NCI-H69 (cell line): ENCODE measurements at regions not wholly inside any gene's neighbourhood (a gene's known extent, or its start where the extent isn't known, plus 50 kb on each side); places are given as distances from the start of the nearest gene placed in this dataset.
"Not testable (repeated sequence)": the region's sequence is repeated elsewhere in the genome, so short reads cannot be mapped to it uniquely, and the experiment has no call there.

Experiments used
- DNase-seq: peaks from one replicate; lab custom pipeline; 2025; lab: John Stamatoyannopoulos, UW

DNA sequence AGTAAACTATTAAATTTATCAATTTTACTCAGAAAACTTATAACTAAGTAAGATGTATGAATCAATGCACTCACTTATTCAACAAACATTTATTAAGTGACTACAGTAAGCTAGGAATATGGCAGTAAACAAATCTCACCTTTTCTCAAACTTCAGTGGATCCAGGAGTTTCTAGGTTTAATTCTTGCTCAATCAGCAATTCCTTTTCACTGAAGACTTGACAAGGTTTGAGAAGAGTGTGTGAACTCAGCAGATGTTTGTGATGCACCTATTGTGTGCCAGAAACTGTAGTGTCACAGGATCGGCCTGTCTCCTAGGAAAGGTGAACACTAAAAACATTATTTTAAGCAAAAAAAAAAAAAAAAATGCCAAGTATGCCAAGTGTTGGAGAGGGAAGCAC is 167.8 kb downstream of the ALG10 start:
- no peak for DNase-seq

DNA sequence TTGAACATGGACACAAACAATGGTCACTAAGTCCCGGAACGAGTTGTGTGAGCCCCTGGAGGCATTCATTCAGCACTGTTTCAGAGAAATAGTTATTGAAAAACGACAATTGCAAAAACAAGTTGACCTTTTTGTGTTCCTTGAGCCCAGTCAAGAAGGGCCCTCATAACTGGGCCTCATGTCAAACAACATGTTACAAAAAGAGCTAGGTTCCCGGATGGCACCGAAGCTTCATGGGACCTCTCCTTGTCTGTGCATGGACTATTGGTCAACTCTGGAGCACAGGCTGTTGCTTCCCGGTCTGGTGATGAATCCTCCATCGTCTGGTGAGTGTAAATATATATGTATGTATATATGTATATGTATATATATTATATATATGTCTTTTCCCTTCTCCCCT is 176.6 kb downstream of the ALG10 start:
- DNase-seq, result no peak

DNA sequence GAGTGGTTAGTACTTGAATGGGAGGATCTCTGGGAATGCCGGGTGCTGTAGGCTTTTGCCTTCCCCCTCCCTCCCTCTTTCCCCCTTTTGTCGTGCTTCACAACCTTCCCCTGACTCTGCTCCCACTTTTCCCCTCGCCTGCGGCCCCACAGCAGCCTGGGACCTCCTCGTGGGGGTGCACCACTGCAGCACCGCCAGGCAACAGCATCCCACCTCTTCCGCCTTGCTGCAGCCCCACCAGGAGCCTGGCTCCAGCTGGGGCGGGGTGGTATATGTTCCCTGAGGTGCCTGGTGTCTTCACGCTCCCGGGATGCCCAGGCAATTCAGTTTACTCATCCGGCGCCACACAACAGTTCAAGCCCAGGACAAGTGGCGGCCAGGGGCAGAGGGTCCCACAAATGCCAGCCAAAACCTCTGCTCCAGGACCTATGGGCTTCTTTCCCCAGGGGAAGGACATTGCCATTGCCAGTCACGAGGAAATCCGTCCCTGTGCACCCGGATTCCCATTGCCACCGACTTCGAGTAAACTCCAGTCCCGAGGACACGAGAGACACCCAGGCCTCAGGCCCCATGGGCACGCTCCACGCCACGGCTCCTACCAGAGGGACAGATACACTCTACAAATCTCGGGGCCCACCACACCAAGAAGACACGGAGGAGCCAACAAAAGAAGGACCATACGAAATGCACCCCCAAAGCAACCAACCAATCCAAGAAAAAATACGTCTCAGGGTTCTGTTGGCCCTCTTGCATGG is 181.7 kb downstream of the ALG10 start:
- DNase-seq, result no peak

DNA sequence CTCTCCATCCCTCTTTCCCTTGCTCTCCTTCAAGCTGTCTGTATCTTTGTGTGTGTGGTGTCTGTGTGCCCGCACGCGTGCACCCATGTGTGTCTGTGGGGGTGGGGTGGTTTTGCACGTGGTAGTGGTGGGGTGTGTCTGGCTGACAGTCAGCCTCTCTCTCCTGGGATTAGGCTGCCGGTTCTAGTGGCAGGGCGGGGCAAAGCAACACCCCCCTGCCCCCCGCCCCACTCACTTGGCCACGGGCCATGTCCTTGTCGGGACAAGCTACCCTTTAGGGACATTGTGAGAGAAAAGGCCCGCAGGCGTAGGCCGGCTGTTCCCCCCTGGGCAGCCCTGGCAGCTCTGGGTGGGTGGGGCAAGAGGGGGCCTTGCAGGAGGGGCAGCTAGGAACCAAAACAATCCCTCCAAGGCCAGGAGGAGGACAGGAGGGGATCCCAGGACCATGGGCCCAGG is 182.6 kb downstream of the ALG10 start:
- DNase-seq, result no peak

DNA sequence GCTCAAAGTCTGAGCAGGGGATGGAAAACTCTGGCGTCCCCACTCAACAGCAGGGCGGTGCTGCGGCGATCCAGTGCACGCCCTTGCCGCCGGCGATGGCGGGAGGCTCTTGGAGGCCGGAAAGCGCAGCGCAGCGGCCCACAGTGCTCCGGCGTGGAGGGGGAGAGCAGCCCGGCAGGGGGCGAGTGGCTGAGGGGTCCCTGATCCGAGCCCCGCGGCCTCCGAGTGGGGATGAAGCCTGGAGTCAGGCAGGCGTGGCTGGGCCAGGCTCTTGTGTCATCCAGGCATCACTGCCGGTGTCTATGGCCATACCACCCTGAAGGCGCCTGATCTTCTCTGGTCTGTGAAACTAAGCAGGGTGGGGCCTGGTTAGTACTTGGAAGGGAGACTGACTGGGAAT is 183.1 kb downstream of the ALG10 start:
- no peak for DNase-seq

DNA sequence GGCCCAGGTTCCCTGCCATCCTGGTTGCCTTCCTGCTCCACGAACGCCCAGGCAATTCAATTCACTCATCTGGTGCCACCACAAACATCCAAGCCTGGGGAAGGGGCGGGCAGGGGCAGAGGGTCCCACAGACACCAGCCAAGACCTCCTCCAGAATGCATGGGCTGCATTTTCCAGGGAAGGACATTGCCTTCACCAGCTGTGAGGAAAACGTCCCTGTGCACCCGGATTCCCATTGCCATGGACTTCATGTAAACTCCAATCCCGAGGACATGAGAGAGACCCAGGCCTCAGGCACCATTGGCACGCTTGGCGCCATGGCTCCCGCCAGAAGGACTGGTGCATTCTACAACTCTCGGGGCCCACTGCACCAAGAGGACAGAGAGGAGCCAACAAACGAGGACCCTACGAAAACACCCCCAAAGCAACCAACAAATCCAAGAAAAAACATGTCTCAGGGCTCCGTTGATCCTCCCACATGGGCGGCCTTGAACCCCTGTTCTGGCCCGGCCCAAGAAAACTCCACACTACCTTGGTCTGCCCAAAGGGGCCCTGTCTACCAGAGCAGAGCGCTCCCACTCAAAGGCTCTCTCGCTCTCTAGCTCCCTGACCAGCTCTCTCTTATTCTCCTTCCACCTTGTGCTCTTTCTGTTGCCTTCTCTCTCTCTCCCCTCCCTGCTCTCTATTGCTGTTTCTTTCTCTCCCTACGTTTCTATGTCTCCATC is 183.9 kb downstream of the ALG10 start:
- no peak for DNase-seq

DNA sequence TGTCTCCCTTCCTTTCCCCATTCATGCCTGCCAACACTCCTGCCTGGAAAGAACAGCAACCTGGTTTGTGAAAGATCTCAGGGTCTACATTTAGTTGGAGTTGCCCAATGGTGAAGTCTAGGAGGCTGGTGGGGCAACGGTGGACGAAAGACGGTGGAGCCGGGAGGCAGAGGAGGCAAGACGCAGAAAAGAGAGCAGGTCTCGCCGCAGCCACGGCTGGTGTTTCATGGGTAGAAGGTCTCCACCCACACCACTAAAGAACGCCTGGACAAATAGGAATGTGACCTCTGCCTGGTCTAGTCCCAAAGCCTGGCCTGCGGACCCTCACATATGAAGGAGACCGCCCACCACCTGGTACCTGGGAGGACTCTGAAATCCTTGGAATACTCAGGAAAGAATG is 185.6 kb downstream of the ALG10 start:
- DNase-seq, result no peak

DNA sequence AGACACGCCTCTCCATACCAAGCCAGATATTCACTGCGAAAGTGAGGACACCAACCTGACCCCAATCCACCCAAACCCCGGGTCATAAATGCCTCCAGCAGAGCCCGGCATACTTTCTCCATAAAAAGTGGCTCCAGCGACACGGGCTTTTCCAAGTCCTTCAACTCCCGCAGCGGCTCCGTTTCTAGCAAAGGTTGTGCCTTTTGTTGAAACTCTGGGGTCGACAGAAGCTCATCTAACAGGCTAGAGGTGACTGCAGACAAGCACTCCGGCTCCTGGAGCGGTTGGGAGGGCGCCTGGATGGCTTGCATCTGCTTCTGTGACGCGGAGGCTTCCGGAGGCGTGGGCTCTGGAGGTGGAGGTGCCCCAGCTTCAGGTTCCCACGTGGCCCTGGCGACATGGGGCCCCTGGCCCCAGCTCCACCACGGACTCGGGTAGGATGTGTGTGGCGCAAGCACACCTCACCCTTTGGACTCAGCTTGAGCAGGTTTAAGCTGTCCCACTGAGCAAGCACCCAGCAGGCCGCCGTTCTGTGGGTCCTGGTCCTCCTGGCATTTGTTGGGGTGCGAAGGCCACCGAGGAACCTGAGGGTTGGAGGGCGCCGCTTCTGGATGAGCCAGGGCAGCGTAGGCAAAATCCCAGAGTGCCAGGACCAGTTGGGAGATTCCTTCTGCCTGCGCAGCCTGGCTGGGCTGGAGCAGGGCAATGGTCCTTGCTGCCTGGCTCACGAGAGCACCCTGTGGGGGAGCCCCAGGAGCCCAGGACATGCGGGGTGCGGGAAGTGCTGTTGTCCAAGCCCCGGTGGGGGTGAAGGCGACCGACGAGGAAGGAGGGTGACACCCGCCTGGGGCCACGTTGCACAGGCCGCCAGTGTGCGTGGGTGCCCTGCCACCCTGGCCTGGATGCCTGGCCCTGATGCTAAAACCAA is 186.3 kb downstream of the ALG10 start:
- DNase-seq, result no peak

DNA sequence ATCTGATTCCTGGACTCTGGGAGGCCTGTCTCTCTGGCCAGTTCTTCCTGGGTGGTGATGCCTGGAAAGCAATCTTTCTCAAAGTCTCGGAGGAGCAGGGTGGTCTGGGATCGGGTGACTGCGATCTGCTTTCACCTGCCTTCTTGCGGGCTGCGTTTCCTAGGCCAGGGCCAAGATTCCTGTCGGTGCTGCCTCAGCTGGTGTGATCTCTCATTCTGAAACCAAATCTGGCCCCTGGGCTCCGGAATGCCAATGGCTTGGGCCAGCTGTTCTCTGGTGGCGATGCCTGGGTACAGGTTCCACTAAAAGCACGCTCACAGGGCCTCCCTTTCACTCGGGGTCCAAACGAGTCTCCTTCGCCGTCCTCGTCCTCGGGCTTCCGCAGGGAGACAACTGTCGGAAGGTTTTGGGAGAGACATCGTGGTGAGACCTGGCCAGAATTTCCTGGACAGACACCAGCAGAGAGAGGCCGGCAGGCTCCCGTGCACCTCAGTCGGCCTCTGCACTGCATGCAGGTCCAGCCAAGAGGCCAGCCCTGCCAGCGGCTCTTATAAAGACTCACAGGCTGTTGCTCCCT is 187.1 kb downstream of the ALG10 start:
- DNase-seq, result no peak

DNA sequence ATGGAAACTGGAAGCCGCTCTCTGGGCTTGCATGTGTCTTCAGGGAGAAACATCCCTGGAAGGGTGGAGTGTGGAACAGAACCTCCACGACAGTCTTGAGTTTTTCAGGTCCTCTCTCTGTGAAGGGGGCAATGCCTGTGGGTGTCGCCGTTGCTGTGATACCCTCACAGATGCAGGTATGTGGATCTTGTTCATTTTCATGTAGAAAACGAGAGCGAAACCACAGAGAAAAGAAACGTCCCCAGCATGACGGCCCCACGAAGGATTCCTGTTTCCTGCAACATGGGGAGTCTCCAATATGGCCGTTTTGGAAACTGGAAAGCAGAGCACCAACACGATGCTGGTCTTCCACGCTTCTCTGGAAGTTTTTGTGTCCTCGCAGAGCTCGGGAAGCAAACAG is 187.9 kb downstream of the ALG10 start:
- no peak for DNase-seq

DNA sequence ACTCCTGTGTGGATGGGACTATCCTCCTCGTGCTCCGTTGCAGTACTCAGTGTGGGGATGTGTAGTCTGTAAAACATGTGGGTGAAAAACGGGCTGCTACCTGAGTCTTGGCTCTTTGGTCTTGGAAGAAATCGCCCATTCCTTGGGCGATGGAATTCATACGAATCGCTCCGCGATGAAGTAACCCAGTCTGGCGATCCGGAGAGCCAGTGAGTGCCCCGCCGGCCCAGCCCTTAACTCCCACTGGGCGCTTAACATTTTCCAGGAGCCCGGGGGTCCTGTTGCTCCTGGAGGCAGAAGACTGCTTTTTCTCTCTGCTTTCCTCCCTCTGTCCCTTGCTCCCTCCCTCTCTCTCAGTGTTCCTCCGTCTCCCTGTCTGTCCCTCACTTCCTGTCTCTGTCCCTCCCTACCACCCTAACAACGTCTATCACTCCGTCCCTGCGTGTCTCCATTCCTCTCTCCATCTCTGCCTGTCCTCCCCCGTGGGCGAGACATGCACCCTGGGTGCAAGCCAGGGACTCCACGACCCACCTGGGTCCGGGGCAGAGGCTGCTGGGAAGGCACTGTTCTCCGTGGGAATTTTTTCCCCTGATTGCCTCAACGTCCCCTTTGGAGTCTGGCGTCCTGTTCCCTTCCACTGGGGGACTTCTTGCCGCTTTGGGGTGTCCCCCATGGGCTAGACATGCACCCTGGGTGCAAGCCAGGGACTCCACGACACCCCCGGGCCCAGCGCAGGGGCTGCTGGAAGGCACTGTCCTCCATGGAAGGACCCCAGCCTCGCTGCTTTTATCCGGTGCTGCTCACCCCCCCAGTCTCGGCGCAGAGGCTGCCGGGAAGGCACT is 188.6 kb downstream of the ALG10 start:
- DNase-seq, result no peak

DNA sequence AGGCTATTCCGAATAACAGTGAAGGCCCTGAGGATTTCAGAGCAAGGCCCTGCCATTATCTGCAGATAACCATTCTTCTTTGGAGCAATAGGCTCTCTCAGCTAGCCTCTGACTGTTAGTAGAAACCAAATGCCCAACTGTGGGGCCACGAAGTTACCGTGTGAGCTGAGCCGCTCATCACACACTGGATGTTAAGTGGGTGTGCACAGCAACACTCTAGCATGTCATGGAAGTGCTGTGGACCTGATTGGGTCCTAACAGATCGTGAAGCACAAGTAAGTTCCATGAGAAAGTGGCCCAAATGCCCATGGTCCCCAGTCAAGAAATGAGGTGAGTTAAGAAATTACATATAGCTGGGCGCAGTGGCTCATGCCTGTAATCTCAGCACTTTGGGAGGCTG is 190.4 kb downstream of the ALG10 start:
- DNase-seq, result no peak

DNA sequence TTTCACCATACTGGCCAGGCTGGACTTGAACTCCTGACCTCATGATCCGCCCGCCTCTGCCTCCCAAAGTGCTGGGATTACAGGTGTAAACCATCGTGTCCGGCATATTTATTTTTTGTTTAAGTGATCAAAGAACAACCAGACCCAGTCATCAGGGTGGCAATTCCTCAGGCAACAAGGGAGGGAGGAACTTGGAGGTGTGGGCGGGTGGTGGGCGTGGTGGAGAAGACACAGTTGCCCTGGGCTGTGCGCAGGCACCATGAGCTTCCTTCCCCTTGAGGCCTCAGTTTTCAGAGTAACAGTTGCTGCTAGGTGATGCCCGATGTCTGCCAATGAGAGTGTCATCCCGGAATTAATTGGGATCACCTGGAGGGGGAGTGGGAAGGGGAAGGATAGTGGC is 191.7 kb downstream of the ALG10 start:
- no peak for DNase-seq

DNA sequence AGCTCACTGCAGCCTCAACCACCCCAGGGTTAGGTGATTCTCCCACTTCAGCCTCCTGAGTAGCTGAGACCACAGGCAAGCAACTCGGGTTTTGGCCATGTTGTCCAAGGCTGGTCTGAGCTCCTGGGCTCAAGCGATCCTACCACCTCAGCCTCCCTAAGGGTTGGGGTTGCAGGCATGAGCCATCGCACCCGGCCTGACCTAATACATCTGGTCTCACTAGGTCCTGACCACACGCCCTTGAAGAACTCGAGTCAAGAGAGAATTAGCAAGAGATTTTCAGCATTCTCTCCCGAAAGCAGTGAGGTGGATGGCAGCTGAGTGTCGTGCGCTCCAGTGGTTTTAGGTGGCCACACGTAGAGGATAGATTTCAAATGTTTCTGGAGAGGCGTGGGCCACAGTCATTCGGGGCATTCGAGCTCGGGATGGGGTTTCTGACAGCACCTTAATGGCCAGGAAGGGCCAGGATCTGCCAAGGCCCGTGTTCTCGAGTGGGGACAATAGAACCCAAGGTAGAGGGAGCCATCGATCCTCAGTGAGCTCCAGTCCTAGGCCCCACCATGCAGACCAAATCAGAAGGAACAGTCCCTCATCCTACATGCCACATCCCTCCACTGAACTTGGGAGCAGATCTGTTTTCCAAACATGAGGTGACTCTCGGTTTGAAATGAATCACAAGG is 193.1 kb downstream of the ALG10 start:
- DNase-seq, result no peak

DNA sequence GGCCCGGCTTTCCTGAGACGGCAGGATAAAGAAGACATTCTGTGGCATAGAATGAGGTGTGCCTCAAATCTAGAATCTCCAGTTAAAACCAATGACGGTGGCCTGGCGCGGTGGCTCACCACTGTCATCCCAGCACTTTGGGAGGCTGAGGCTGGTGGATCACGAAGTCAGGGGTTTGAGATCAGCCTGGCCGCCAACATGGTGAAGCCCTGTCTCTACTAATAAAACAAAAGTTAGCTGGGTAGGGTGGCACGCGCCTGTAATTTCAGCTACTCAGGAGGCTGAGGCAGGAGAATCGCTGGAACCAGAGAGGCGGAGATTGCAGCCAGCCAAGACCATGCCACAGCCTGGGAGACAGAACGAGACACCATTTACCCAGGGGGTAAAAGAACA is 193.6 kb downstream of the ALG10 start:
- DNase-seq, result no peak

DNA sequence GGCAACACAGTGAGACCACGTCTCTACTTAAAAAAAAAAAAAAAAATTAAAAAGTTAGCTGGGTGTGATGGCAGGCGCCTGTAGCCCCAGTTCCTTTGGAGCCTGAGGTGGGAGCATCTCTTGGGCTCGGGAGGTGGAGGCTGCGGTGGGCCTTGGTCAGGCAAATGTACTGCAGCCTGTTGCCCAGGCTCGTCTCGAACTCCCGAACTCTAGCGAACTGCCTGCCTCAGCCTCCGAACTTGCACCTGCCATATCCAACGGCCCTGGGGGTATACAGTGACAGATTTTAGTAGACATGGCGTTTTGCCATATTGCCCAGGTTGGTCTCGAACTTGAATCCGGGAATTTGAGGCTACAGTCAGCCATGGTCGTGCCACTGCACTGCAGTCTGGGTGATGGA is 195.4 kb downstream of the ALG10 start:
- DNase-seq, result no peak

DNA sequence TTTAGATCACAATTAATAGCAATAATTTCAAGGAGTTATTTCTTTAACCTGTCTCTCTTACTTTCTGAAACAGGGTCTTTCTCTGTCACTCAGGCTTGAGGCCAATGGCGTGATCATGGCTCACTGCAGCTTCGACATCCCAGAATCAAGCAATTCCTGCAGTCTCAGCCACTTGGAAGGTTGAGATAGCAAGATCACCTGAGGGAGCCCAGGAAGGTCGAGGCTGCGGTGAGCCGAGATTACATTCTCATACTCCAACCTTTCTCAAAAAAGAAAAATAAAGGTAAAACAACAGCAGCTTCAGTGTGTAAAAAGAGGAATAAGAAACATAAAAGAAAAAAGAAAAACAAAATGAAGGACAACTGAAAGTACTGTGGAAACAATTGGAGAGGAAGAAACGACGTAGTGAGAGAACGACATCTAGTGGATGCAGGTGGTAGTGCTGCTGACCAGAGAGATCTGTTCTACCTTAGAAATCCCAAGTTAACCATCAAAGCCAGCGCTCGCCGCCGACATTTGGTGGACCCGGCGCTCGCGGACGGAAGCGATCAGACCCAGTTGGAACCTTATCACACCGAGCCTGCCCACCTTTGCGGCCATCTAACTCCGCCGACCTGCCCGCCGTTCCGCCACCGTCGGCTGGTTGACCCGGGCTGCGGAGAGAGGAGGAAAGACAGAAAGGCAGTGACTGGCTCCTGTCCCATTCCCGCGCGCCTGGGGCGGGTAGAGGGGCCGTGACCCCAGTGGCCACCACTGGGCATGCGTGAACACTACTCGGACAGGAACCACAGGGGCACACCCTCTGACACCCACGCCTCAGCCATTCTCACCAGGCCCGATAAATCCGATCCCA is 196.1 kb downstream of the ALG10 start:
- DNase-seq, result peak; percentile 5

DNA sequence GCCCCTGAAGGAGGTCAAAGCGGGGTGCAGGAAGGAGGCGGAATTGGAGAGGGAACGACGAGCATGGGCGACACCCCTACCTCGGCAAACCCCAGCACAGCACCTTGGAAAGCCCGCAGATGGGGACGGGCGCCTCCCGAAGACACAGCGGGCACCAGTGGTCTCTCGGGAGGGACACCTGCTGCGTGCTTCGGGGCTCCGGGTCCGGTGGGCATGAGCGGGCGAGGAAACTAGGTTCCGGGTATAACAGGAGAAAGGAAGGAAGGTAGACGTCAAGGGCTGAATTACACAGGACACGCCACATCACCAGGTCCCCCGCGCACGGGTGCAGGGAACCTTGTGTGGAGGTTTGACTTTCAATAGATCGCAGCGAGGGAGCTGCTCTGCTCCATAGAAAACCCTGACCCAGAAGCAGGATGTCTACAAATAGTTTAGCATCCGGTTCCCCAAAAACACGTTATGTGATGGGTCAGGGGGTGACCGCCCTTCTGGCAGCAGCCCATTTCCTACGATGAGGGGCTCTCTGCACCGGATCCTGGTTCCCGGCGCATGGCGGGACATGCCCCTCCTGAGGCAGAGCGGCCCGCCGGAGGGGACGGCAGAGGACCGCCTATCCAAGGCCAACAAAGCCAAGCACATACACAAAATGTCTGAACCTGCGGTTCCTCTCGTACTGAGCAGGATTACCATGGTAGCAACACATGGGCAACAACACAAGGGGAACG is 196.9 kb downstream of the ALG10 start:
- no peak for DNase-seq

DNA sequence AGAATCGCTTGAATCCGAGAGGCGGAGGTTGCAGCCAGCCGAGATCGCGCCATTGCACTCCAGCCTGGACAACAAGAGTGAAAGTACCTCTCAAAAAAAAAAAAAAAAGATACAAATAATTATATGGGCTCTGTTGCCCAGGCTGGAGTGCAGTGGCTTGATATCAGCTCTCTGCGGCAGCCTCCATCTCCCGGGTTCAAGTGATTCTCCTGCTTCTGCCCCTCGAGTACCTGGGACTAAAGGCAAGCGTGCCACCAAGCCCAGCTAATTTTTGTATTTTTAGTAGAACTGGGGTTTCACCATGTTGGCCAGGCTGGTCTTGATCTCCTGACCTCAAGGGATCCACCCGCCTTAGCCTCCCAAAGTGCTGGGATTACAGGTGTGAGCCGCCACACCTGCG is 197.8 kb downstream of the ALG10 start:
- DNase-seq, result not testable (repeated sequence)
